Amniotic stem cell (primary cell): ENCODE measurements at regions not wholly inside any gene's neighbourhood (a gene's known extent, or its start where the extent isn't known, plus 50 kb on each side); places are given as distances from the start of the nearest gene placed in this dataset.

Experiments
- DNase-seq: peaks from one replicate; lab custom pipeline; 2025; lab: John Stamatoyannopoulos, UW

DNA sequence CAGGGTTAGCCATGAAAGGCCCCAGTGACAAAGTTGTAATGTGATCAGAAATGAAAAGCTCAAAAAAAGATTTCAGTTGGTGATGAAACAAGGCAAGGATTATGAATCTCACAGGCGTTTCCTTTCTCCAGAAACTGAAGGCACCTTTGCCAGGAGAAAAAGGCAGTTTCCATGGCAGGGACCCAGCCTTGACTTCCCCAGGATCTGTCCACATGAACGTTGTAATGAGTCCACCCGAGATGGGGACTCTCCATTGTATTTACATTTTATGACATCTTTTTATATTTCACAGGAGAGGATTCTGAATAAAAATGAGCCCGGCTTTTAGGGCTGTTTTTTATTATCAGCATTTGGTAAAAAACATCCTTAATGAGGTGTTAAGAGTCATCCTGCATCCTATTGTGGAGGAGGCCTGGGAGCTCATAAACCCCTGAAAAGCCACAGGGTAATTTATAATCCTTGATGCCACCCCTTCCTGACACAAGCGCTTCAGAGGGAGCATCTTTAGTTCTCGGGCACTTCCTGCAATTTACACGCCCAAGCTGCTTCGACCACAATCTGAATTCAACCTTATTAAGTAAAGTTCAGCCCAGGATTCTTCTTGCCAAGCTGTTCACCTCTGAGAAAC lies 74.1 kb upstream of the SALL4 start:
- no peak for DNase-seq

DNA sequence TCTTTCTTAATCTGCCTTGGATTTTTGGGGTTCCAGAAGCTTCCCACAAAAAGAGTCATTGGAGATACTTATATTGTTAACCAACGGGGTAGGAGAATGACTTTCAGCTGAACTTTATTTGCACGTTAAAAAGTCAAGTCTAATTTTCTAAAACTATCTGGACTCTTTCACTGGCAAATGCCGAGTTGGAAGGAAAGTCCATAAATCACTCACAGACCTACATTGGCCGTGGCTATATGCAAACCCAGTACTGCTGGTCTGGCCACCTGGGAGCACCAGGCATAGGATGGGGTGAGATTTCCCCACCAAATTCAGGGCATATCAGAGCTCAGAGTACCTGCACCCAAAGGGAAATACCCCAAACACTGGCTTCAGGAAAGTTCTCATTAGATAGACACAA lies 71.3 kb upstream of the SALL4 start:
- no peak for DNase-seq

DNA sequence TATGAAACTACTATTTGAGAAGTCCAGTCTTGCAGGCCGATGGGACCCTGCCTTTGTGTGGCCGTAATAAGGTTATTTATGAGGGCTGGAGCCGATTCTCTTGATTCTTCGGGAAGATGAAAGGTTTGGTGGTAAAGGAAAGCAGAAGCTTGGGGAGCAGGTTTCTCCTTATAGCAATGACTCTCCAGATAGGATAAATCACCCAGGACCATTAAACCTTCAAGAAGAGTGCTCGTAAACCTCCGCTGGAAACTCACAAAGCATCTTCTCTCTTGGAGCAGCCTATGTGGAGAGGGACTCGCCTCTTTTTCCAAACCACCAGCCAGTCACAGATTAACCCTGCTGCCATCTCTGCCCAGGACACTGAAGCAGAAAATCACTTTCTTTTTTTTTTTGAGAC lies 69.6 kb upstream of the SALL4 start:
- no peak for DNase-seq

DNA sequence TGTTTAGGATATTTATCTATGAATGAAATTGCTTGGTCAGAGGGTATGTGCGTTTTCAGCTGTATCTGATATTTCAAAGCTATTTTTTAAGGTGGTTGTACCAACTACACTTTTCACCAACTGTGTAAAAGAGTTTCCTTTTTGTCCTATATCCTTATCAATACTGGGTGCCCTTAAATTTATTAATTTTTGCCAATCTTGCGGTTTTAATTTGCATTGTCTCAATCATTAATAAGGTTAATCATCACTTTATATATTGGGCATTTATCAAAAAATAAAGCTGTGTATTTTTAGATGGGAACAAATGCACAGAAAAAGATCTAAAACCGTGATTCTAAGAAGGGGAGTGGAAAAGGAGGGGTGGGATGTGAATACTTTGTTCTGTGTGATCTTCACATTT lies 66.7 kb upstream of the SALL4 start:
- DNase-seq, result no peak

DNA sequence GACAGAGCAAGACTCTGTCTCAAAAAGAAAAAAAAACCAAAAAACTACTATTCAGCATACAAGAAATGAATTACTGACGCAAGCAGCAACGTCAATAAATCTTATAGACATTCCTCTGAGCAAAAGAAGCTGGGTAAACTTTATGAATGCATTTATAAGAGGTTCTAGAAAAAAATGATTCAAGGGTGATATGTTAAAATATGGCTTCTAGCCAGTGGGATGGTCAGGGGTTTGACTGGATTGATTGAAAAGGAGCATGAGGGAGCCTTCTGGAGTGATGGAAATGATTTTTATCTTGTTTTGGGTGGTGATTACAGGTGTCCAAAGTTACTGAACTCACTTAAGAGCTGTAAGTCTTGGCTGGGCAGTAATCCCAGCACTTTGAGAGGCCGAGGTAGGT lies 64.9 kb upstream of the SALL4 start:
- no peak for DNase-seq

DNA sequence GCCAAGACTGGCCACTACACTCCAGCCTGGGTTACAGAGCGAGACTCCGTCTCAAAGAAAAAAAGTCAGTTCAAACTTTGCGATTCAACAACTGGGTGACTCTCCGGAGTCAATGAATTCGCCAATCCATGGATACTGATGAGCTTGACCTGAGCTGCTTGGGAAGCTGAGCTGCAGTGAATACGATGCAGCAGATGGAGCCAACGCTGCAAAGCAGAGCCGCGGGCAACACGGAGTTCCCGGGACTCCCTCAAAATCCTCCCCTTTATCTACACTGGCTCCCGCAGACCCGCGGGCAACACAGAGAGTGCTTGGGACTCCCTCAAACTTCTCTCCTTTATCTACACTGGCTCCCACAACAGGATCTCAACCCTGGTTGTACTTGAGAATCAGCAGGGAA lies 62.6 kb upstream of the SALL4 start:
- no peak for DNase-seq

DNA sequence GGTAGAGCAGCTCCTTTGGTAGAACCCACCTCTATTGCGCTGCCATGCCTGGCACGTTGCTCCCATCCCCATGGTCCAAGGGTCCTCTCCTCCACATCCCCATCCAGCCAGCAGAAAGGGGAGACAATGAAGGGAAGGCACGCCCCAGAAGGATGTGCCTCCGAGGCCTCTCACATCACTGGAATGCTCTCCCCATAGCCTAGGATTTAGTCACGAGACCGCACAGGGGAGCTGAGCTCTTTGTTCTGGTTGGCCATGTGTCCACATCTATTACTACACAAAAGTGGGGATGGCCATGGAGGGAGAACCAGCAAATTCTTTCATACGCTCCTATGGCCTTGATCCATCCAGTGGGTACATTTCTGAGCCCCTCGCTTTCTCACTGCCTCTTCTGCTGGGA lies 60.5 kb upstream of the SALL4 start:
- no peak for DNase-seq

DNA sequence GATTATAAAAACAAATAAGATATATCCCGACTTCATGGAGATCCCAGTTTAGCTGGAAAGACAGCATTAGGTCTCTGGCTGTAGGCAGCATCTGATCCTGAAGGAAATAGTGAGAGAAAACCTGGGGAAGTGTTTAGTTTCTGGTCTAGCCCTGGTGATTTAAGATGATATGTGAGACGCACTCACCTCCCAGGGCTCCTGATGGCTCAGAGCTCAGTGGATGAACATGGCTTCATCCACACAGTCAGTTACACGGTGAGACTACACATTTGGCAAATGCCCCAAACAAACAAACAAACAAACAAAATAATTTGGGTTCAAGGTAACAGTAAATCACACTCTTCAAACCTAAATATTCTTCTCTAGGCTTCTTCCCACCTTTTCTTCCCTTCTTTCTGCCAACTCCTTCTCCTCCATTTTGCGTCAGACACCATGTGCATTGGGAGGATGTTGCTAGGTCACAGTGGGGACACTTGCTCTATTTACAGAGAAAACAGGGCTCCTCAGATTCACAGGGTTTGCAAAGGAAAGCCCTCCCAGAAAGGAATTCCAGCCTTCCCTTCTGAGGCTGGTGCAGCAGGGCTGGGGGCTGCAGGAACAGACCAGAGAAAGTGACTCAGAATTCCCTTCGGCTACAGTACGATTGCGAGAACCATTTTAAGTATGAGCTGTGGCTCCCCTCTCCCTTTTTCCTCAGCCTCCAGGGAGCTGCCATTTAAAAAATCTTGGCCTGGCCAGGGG lies 59.6 kb upstream of the SALL4 start:
- DNase-seq, result no peak

DNA sequence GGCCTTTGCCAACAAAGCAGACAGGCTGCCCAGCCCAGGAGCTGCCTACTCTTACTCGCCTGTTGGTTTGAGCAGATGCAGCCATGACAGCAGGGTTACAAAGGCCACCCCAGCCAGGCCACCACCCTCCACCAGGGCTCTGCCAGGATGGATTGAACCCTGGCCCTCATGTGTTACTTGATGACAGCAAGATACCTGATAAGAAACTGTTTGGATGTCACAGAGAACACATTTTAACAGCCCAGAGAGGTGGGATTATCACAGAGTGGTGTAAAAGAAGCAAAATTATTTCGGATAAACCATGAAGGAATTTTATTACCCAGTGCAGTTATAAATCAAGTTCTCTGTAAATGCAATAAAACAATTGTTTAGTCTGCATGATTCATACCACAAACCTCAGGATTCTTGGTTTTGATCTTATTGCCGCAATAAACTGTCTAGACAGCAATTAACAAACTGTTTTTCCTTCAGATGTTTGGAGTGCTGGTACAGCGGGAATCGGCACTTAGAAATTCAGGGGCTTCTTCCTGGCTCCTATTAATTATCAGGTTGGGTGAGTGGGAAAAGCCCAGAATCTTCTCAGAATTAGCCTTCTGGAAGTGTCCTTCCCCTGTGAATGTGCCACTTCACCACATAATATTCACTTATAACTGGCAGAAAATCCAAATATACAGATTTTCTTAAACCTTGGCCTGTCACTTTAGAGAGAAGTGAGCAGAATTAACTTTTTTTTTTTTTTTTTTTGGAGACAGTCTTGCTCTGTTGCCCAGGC lies 58.0 kb upstream of the SALL4 start:
- DNase-seq, result no peak

DNA sequence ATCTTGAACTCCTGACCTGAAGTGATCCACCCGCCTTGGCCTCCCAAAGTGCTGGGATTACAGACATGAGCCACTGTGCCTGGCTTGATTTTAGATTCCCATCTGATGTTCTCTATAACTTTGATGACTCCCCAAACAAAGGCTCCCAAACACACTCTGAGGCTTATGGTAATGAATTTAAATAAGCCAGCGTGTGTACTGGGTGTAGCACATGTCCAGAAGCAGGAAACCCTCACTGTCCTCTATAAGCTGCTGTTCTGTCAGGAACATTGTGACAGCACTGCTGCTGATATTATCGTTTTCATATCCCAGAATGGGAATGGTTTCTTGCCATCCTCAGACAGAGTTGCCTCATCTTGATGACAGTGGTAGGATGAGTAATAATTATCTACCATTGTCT lies 54.1 kb upstream of the SALL4 start:
- DNase-seq, result no peak

DNA sequence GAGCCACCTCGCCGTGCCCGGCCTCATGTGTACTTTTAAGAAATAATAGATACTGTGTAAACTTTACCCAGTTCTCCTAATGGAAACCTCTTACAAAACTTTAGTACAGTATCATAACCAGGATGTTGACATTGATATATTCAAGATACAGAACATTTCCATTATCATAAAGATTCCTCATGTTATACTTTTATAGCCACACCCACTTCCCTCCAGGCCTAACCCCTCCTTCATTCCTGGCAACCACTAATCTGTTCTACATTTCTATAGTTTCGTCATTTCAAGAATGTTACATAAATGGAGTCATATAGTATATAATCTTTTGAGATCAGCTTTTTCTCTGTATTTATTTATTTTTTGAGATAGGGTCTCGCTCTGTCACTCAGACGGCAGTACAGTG lies 52.6 kb upstream of the SALL4 start:
- DNase-seq, result no peak
